ENCODE measurements at regions not wholly inside any gene's neighbourhood (a gene's known extent, or its start where the extent isn't known, plus 50 kb on each side); places are given as distances from the start of the nearest gene placed in this dataset.

DNA sequence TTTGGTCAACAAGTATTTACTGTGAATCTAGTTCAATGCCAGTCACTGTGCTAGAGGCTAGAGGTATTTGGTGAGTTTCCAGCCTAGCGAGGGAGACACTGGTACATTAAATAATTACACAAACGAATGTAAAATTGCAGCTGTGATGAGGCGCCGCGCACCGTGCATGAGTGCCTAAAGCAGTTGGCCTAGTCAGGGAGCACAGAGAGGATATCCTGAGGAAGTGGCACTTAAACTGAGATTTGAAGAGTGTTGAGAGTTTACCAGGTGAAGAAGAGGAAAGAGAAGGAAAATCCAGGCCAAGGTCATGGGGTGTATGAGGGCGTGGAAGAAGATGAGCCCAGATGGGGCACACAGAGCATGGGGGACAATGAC lies 157.6 kb upstream of the NDUFV2 start:
- DNase-seq (ENCODE audit: low read depth): no peak

DNA sequence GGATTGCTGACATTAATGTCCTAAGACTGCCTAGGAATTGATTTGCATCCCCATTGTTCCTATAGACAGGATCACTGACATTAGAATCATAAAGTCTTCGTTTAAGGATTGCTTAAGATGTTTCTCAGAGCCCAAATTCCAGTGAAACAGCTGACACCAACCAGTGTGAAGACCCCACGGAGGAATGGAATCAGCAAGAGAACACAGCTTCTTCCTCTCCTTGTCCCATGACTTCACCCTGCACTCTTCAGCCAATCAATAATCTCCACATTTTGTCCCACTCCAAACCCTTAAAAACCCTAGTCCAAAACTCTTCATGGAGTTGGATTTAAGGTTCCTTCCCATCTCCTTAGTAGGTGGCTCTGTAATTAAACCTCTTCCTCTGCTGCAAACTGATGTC lies 157.0 kb upstream of the NDUFV2 start:
- no peak for DNase-seq (ENCODE audit: low read depth)

DNA sequence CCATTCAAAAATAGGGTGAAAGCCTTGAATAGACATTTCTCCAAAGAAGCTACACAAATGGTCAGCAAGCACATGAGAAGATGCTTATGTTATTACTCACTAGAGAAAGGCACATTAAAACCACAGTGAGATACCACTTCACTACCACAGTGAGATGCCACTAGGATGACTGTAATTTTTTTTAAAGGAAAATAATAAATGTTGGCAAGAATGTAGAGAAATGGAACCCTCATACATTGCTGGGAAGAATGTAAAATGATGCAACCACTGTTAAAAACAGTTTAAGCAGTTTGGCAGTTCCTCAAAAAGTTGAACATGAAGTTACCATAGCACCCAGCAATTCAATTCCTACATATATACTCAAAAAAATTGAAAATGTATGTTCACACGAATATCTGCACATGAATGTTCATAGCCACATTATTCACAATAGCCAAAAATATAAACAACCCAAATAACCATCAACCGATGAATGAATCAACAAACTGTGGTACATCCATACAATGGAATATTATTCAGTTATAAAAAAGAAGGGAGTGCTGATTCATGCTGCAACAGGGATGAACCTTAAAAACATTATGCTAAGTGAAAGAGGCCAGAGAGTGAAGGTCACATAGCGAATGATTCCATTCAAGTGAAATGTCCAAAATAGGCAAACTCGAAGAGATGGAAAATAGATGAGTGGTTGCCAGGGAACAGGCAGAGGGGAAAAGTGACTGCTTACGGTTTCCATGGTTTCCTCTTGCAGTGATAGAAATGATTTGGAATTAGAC lies 156.2 kb upstream of the NDUFV2 start:
- peak; percentile 94 for DNase-seq (ENCODE audit: low read depth)

DNA sequence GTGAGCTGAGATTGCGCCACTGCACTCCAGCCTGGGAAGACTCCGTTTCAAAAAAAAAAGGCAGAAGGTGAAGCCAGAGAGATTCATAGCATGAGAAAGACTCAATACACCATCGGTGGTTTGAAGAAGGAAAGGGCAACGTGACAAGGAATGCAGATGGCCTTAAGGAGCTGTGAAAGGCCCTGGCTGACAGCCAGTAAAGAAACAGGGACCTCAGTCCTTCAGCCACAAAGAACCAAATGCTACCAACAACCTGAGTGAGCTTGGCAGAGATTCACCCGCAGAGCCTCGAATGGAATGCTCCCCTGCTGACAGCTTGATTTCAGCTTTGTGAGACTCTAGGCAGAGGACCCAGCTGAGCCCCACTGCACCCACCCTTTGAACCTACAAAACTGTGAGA lies 154.9 kb upstream of the NDUFV2 start:
- no peak for DNase-seq (ENCODE audit: low read depth)

DNA sequence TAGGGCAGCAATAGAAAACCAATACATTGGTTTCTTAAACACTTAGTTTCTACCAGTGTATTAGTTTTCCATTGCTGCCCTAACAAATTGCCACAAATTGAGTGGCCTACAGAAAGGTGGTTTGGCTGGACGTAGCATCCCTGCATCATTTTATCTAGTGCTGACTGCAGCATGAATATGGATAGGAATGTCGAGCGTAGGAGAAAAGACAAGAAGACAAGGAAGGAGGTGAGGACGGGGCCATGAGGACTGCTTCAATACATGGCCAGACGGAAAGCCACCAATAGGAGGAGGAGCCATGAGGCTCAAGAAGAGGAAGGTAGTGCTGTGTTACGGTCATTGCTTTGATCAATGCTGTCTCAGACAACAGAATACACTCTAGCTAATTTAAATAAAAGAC lies 154.5 kb upstream of the NDUFV2 start:
- no peak for DNase-seq (ENCODE audit: low read depth)

DNA sequence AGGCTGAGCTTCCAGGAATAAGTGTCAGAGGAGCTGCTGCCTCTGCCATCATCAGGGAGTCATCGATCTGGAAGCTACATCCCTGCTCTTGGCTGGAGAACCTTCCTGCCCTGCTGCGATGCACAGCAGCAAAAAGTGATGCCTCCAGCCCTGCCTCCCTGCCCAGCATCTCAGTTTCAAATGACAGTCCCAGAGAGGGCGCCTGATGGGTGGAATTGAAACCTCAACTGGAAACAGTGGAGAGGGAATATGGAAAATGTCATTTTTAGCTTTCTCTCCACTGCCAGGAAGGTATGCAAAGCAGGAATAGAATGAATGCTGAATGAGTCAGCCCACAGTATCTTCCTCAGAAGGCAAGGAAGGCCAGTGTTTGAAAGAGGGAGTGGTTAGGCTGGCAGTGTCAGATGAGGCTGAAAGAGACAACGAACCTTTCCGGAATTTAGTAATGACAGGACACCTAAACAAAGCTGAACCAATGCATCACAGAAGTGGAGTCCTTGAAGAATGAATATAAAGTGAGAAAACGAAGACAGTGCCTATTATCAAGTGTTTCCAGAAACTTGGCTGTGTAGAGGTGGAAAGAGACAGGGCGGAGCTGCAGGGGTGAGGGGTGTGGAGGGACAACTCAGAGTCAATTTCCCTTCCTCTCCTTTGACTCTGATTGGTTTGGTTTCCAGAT lies 153.9 kb upstream of the NDUFV2 start:
- DNase-seq (ENCODE audit: low read depth): peak; percentile 87

DNA sequence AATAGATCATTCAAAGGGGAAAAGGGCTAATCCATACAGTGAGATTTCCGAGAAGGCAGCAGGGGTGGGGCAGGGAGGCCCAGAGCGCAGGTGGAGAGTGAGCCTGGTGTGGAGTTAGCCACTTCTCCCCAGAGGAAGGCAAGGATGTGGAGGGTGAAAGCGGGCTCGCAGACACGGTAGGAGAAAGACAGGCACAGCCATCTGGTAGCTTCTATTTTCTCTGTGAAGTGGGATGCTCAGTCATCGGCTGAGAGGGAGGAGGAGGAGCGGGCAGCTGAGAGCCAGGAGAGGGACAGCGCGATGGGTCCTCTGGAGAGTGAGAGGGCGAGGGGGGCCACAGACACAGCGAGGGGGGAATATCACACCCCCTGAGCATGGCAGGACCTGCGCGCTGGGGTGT lies 153.3 kb upstream of the NDUFV2 start:
- DNase-seq (ENCODE audit: low read depth): no peak

DNA sequence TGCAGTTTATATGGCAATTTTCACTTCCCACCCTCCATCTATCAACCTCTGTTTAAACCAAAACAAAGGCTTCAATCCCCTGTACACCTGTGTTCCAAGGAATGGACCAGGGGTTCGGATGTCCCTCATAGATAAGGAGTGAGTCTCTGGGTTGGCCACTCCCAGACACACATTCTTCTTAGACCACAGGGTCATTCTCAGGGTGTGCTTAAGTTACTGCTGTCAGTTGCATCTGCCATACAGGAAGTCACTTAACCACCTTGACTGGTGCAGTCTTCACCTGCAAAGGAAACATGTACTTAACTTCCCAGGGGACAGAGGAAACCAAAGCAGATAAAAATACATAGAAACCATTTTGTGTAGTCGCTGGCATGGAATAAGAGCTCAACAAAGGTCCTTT lies 151.0 kb upstream of the NDUFV2 start:
- no peak for DNase-seq (ENCODE audit: low read depth)

DNA sequence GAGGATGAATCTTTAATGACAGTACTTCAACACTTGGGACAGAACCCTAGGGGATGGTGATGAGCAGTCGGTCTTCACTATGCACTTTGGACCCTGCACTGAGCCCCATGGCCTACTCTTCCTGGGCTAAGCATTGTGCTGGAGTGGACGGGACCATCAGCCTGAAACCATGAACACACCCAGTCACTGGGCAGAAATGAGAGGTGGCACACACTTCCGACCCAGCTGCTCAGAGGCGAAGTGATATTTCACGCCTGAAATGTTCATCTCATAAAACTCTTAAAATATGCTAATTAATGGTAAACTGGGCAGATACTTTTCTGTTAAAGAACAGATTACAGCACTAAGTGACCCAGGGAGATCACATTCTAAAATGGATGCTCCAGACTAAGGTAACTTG lies 150.3 kb upstream of the NDUFV2 start:
- no peak for DNase-seq (ENCODE audit: low read depth)

DNA sequence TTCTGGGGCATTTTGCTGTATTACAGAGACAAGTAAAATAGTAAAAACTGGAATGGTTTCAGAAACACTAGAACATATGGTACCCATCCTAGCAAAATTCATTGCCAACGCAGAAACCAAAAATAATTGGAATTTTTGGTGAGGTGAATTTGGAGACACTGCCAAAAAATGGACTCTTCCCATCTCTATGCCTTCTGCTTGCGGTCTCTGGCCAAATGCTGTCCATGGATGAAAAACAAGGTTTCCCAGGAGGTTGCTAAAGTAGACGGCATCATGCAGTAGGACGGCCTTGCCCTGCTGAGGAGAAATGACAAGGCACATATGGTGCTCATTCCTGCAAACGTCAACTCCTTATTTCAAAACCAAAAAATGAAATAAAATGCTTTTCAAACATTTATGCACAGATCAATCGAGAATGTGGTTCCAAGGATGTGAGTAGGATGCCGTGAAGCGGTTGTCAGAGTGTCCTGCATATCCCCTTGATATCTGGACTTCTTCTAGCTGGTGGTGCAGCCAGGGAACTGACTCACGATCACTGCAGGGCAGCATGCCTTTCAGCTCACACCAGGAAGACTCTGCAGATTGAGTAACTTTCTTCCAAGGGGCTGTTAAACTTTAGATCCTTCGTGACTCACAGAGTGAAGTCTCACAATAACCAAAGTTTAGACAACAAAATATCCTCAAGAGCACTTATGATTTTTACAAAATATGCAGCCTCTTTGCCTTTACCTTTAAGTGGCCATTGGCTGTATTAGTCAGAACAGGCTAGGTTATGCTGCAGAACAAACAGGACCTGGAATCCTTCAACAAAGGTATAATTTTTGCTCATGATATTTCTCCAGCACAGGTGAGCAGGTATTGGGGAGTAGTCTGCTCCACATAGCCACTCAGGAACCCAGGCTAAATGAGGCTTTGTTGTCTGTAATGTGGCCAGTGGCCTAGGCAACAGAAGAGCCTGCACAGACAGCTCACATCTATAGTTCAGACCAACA lies 149.4 kb upstream of the NDUFV2 start:
- DNase-seq (ENCODE audit: low read depth): peak; percentile 48

DNA sequence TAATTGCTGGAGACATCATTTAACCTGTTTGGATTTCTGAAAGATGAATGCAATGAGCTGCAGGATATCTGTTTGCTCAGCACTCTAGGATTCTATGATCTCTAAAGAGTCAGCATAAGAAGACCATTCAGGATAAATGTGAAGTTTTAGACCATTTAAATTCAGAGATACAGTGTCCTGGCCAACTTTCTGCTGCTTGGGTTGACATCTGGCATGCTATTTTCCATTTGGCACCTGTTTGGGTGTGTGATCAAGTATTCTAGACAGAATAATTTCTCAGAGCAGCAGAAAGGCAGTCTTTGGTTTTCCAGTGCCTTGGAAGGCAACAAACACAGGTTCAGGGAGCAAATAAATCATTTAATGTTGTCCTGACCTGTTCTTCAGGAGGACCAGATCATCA lies 144.8 kb upstream of the NDUFV2 start:
- DNase-seq (ENCODE audit: low read depth): no peak

DNA sequence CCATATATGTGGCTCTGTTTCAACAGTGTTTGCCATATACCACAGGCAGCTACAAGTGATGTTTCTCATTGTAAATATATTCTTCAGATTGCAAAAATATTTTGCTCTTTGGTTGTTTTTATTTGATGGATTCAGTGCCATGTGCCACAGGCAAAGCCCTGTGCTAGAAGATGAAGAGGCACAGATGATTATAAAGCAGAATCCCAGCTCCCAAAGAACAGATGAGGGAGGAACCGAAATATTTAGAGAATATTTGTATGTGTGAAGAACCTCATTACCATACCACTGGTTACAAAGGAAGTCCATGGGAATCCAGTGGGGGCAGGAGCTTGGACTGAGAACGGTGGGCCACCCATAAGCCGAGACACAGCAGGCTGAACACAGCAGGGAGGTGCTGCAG lies 143.8 kb upstream of the NDUFV2 start:
- DNase-seq (ENCODE audit: low read depth): no peak

DNA sequence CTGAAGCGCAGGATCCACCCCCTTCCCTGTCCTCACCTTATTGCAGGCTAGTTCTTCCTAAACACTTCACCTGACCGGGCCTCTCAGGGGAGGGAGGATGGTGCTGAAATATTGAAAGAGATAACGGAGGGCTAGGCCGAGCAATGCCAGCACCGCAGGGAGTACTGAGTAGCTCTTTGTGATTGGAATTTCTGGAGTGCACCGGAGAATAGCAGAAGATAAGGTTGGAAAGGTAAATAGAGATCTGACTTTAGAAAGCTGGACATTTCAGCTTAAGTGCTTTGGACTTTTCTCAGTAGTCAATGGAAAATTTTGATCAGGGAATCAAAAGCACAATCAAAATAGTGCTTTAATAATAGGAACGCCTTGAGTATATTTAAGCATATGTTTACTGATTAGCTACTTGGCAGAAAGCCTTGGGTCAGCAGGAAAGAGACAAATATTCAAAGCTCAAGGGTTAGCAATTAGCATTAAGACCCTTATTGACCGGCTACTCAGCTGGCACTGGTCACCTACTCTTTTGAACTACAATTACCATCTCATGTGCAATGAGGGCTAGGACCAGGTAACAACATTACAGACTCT lies 142.9 kb upstream of the NDUFV2 start:
- DNase-seq (ENCODE audit: low read depth): peak; percentile 38

DNA sequence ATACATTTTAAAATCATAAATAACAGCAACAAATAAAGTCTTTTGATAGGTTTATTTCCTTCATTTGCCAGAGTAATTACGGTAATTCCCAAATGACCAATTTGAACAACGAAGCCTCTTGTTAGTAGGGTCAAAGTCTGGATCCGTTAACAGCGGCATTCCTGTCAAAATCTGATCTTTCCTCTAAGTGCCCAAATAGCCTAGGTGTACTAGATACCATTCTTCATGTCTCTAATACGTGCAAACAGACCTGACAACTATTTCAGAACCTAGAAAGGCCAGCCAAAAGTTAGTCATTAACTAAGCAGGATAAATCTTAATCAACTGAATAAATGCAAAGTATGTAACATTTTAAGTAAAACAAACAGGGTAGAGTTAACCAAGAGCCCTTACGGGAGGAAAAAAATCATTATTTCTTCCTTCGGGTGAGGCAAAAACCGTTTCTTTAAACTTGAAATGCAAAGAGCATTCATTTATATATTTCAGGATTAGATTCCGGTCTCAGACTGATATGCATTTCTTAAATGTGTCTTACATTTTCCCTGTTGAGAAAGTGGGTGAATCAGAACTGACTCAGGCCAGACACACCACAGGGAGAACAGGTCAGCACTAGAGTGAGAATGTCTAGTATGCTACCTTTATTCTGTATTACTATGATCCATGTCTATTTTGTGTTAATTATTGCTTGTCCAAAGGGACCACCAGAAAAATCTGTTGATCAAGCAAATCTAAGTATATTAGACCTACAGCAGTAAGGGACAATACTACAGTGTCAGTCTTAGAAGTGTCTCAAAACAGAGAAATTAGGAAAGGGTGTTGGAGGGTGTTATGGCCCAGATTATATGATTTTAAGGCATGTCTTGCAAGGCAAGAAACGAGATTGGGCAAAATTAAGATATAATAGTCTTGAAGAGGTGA lies 141.5 kb upstream of the NDUFV2 start:
- peak; percentile 92 for DNase-seq (ENCODE audit: low read depth)

DNA sequence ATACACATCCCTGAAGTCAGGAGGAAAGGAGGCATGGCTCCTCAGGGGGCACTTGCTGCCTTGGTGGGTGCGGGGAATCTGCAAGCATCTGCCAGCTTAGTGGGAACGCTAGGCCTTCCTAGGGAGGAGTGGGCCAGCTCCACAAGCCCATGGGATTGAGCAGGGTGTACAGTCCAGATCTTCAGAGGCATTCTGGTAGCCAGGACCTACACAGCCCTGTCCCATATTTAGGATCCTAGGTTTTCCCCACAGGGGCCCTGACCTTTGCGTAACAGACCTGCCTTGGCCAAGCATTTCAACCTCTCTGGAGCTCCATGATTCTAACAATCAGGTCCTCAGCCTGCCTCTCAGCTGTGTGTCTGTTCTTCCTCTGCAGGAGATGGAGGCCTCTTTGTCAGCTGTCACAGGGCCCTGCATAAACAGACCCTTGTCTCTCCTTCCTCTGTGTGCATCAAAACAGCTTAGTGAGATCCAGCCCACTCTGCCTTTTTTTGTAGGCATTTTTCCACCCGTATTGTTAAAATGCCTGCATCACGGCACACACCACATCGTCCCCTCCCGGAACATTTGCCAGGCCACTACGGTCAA lies 140.2 kb upstream of the NDUFV2 start:
- no peak for DNase-seq (ENCODE audit: low read depth)

DNA sequence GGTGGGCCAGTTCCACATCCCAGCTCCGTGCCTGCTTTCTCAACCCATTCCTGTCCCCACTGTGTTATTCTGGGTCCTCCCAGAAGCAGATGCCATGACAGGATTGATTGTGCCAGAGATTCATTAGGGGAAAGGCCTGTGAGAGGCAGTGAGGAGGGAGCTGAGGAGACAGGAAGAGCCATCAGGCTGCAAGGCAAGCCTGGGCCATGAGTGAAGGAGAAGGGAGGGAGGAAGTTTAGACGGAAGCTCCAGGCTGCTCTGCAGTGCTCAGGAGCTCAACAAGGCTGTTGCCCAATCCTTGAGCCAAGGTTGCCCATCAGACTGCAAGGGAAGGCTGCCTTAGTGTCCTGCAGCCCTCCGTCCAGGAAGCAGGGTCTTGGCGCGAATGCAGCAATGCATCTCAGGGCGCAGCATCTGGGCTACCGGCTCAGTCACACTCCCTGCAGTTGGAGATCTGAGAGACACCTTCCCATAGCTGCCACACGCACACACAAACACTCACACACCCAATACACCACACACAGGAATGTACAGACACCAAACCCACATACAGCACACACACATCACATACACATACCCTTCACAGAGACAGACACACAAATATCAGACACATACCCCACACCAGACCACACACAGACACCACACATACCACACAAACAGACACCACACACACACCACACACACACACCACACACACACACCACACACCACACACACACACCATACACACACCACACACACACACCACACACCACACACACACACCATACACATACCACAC lies 139.5 kb upstream of the NDUFV2 start:
- no peak for DNase-seq (ENCODE audit: low read depth)

DNA sequence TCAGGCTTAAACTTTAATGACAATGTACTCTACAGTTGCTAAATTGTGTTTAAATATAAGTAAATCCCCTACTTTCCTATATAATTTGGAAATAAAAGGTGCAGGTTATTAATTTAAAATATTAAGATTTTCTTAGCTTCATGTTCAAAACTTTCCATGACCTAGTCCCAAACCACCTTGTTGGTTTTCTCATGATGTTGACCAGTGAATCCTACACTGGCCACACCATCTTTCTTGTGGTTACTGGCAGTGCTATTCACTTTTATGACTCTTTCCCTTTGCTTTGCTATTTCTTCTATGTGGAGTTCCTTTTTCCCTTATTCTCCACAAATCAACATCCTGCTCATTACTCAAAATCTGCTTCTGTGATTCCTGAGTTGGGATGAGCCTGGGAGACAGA lies 138.6 kb upstream of the NDUFV2 start:
- DNase-seq (ENCODE audit: low read depth): peak; percentile 37

DNA sequence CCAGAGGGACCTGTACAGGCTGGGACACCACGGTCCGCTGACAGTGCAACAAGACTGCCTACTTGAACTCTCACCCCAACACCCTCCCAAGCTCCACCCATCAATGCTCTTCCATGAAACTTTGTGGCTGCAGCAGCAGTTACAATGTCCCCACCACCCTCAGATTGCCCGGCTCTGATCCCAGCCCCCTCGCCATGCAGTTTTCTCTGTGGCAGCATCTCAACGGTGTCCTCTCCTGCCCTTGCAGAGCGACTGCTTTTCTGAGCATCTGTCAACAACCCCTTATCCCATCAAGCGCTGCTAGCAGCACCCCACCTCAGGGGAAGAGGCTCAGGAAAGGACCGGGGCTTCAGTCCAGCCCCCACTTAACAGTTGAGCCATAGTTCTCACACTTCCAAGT lies 137.1 kb upstream of the NDUFV2 start:
- DNase-seq (ENCODE audit: low read depth): no peak

DNA sequence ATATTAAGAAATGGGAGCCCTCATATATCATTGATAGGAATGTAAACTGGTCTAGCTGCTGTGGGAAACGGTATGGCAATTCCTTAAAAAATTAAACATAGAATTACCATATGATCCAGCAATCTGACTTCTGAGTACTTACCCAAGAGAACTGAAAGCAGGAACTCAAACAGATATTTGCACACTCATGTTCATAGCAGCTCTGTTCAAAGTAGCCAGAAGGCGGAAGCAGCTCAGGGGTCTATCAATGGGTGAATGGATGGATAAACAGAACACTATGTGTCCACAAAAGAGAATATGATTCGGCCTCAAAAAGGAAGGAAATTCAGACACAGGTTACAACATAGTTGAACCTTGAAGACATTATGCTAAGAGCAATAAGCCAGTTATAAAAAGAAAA lies 135.7 kb upstream of the NDUFV2 start:
- DNase-seq (ENCODE audit: low read depth): no peak

DNA sequence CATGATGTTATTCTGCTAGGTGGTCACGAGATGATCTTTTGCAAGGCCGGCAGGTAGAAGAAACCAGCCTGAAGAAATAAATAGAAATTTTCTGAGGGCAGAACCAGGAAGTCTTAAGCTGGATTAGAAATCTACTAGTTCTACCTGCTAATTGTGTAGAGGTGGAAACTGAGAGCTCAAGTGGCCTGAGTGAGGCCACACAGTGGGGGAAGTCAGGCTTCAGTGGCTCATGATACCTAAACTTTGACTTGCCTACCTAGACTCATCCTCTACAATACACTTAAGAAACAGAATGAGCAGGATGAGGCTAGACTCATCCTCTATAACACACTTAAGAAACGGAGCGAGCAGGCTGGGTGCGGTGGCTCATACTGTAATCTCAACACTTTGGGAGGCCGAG lies 134.9 kb upstream of the NDUFV2 start:
- DNase-seq (ENCODE audit: low read depth): no peak

Measured in renal cortical epithelial cell (primary cell).